ENCODE measurements at regions not wholly inside any gene's neighbourhood (a gene's known extent, or its start where the extent isn't known, plus 50 kb on each side); places are given as distances from the start of the nearest gene placed in this dataset.

DNA sequence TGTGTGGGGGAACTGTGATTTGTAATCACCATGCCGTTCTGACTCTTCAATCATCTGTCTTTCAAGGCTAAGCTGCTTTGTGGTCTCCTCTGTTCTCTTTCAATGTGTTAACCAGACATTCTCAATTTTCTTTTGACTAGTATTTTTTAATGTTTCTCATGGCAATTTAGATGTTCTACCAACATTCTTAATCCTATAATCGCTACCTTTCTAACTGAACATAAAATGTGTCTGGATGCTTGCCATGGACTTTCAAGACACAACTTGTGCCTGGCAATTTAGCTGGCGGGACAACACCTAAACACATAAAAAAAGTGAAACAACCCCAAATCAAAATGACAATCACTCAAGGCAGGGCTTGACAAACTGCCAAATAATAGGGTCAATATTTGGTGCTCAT lies 135.0 kb upstream of the ACKR3 start:
- no peak overlapping the region for H3K27ac Mint-ChIP-seq
- Histone ChIP-seq H3K9me3 (ENCODE audit: control insufficient read depth, insufficient read depth, low read length) (no peaks in the 10 kb centered on the region), H3K27ac (ENCODE audit: low read length) (no peak overlapping the region), H3K36me3 (ENCODE audit: control insufficient read depth, insufficient read depth, low read length) (no peaks in the 10 kb centered on the region), H3K4me1 (ENCODE audit: control insufficient read depth, insufficient read depth, low read length) (no peaks in the 10 kb centered on the region), H3K27me3 (ENCODE audit: control insufficient read depth, insufficient read depth, low read length) (no peaks in the 10 kb centered on the region), H3K4me3 (ENCODE audit: low read length) (no peak overlapping the region)
- no peak for ATAC-seq
- H3K27me3 Mint-ChIP-seq (ENCODE audit: low read depth in 2 of 2) = peaks cover 24 to 44% of the 10 kb centered on the region in 2 donors
- DNase-seq = no peak
- no peaks in the 10 kb centered on the region for H3K4me1 Mint-ChIP-seq
- no peaks in the 10 kb centered on the region for H3K36me3 Mint-ChIP-seq
- intact Hi-C loops (cut with micrococcal nuclease) = no loop called here
- WGBS (ENCODE audit: insufficient coverage) = 86% methylated on average over 3 of the region's 3 CpGs
- TF ChIP-seq, protein P1, sequence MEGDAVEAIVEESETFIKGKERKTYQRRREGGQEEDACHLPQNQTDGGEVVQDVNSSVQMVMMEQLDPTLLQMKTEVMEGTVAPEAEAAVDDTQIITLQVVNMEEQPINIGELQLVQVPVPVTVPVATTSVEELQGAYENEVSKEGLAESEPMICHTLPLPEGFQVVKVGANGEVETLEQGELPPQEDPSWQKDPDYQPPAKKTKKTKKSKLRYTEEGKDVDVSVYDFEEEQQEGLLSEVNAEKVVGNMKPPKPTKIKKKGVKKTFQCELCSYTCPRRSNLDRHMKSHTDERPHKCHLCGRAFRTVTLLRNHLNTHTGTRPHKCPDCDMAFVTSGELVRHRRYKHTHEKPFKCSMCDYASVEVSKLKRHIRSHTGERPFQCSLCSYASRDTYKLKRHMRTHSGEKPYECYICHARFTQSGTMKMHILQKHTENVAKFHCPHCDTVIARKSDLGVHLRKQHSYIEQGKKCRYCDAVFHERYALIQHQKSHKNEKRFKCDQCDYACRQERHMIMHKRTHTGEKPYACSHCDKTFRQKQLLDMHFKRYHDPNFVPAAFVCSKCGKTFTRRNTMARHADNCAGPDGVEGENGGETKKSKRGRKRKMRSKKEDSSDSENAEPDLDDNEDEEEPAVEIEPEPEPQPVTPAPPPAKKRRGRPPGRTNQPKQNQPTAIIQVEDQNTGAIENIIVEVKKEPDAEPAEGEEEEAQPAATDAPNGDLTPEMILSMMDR (IDR thresholded peaks at IDR 0.05) = no peak
- no peaks in the 10 kb centered on the region for H3K9me3 Mint-ChIP-seq
- H3K4me3 Mint-ChIP-seq = no peak overlapping the region

DNA sequence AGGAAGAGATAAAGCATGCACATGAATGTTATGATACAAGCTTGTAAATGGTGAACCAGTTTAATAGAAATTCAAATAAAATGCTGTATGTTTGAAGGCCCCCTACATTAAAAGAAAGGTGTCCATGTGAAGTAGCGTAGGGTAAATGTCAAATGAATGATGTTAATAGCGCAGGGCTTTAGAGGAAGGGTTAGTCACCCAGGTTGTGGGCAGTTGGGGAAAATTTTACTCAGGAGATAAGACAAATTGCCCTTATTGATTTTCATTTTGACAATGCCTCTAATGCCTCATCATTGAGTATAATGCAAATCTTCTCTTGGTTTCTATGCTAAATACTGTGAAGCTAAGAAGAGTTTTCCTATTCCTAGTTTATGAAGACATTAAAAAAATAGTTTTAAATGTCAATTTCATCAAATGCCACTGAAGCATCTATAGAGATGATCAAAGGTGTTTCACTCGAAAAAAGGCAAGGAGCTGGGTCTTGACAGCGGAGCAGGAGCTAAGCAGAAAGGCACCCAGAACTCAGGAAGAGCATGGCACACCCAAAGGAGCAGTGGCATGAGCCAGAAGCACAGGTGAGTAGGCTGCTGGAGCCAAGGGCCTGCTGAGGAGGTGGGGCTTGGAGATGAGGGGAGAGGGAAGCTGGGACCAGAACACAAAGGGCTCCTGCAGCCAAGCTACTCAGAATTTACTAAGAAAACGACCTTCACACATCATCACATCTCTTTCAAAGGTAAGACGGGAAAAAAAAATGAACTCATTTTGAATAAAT lies 129.3 kb upstream of the ACKR3 start:
- H3K4me3 Mint-ChIP-seq = no peak overlapping the region
- H3K36me3 Mint-ChIP-seq = no peaks in the 10 kb centered on the region
- no peaks in the 10 kb centered on the region for H3K4me1 Mint-ChIP-seq
- TF ChIP-seq, protein P1 (IDR thresholded peaks at IDR 0.05) = no peak
- intact Hi-C loops (cut with micrococcal nuclease) = no loop called here
- H3K9me3 Mint-ChIP-seq = no peaks in the 10 kb centered on the region
- no peak overlapping the region for H3K4me3 ChIP-seq (ENCODE audit: low read length)
- ATAC-seq (no peak), DNase-seq (no peak)
- H3K36me3 ChIP-seq (ENCODE audit: control insufficient read depth, insufficient read depth, low read length) = no peaks in the 10 kb centered on the region
- H3K27ac ChIP-seq (ENCODE audit: low read length) = no peak overlapping the region
- no peaks in the 10 kb centered on the region for H3K27me3 ChIP-seq (ENCODE audit: control insufficient read depth, insufficient read depth, low read length)
- no peaks in the 10 kb centered on the region for H3K9me3 ChIP-seq (ENCODE audit: control insufficient read depth, insufficient read depth, low read length)
- no peaks in the 10 kb centered on the region for H3K4me1 ChIP-seq (ENCODE audit: control insufficient read depth, insufficient read depth, low read length)
- H3K27ac Mint-ChIP-seq = no peak overlapping the region
- 84% methylated on average over 4 of the region's 6 CpGs for WGBS (ENCODE audit: insufficient coverage)
- H3K27me3 Mint-ChIP-seq (ENCODE audit: low read depth in 2 of 2) = peaks cover 23% of the 10 kb centered on the region in 2 donors

DNA sequence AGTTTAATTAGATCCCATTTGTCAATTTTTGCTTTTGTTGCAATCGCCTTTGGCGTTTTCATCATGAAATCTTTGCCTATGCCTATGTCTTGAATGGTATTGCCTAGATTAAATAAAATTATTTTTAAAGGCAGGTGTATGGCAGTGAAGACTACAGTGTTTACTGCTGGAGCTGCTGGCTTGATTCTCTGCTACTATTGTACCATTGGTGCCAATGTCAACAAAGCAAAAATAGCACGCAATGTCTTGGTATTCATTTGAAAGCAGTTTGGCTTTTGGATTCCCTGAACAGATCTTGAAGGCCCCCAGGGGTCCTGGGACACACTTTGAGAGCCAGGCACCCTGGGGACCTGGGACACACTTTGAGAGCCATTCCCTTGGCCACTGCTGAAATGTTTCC lies 125.4 kb upstream of the ACKR3 start:
- no peaks in the 10 kb centered on the region for H3K36me3 ChIP-seq (ENCODE audit: control insufficient read depth, insufficient read depth, low read length)
- Mint-ChIP-seq H3K9me3 (no peaks in the 10 kb centered on the region), H3K36me3 (no peaks in the 10 kb centered on the region), H3K4me3 (no peak overlapping the region), H3K27me3 (ENCODE audit: low read depth in 2 of 2) (peaks cover 26 to 30% of the 10 kb centered on the region in 2 donors), H3K4me1 (no peaks in the 10 kb centered on the region), H3K27ac (no peak overlapping the region)
- no peak overlapping the region for H3K4me3 ChIP-seq (ENCODE audit: low read length)
- WGBS (ENCODE audit: insufficient coverage) = 94% methylated on average over 3 of the region's 3 CpGs
- DNase-seq (no peak), ATAC-seq (no peak)
- no peaks in the 10 kb centered on the region for H3K27me3 ChIP-seq (ENCODE audit: control insufficient read depth, insufficient read depth, low read length)
- no peaks in the 10 kb centered on the region for H3K9me3 ChIP-seq (ENCODE audit: control insufficient read depth, insufficient read depth, low read length)
- intact Hi-C loops (cut with micrococcal nuclease) = no loop called here
- no peaks in the 10 kb centered on the region for H3K4me1 ChIP-seq (ENCODE audit: control insufficient read depth, insufficient read depth, low read length)
- H3K27ac ChIP-seq (ENCODE audit: low read length) = no peak overlapping the region
- TF ChIP-seq, protein P1 (IDR thresholded peaks at IDR 0.05) = no peak

DNA sequence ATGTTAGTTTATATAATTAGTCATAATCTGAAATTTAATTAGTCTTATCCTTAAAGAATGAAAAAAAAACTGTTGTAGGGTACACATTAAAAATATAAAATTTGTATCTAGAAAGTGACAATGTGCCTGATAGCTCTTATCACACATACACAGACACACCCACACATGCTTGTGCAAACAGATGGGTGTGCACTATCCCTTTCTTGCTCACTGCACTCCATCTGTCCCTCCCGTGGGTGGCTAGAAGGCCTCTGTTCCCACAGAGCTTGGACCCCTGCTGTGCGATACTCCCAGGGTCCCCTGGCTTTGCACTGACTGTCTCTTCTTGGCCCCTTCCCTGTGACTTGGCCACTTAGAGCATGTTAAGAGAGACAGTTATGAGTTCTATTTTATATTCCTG lies 123.9 kb upstream of the ACKR3 start:
- Histone ChIP-seq H3K4me3 (ENCODE audit: low read length) (no peak overlapping the region), H3K36me3 (ENCODE audit: control insufficient read depth, insufficient read depth, low read length) (no peaks in the 10 kb centered on the region), H3K27me3 (ENCODE audit: control insufficient read depth, insufficient read depth, low read length) (no peaks in the 10 kb centered on the region), H3K4me1 (ENCODE audit: control insufficient read depth, insufficient read depth, low read length) (no peaks in the 10 kb centered on the region), H3K27ac (ENCODE audit: low read length) (no peak overlapping the region), H3K9me3 (ENCODE audit: control insufficient read depth, insufficient read depth, low read length) (no peaks in the 10 kb centered on the region)
- H3K27me3 Mint-ChIP-seq (ENCODE audit: low read depth in 2 of 2) = peaks cover 19 to 20% of the 10 kb centered on the region in 2 donors
- no peaks in the 10 kb centered on the region for H3K9me3 Mint-ChIP-seq
- H3K4me3 Mint-ChIP-seq = no peak overlapping the region
- ATAC-seq (no peak), DNase-seq (no peak)
- intact Hi-C loops (cut with micrococcal nuclease) = no loop called here
- H3K27ac Mint-ChIP-seq = no peak overlapping the region
- WGBS (ENCODE audit: insufficient coverage) = 92% methylated on average over 2 of the region's 2 CpGs
- H3K4me1 Mint-ChIP-seq = no peaks in the 10 kb centered on the region
- H3K36me3 Mint-ChIP-seq = no peaks in the 10 kb centered on the region
- TF ChIP-seq, protein P1 (IDR thresholded peaks at IDR 0.05) = no peak
